NB4 (cell line): ENCODE measurements at regions not wholly inside any gene's neighbourhood (a gene's known extent, or its start where the extent isn't known, plus 50 kb on each side); places are given as distances from the start of the nearest gene placed in this dataset.

Experiments
- DNase-seq: peaks from one replicate; pipeline ENCODE4 v3.0.0; 2010; ENCODE audit warnings: low read depth
- H3K4me3 ChIP-seq: one replicate; pipeline ENCODE4 v1.5.1; 2011; ENCODE audit warnings: mild to moderate bottlenecking, low read depth, low read length, moderate library complexity
- MYC ChIP-seq: IDR thresholded peaks from 2 replicates; pipeline ENCODE4 v1.6.1; 2011; ENCODE audit warnings: low read depth, low read length
- POLR2A ChIP-seq: IDR thresholded peaks from 2 replicates; pipeline ENCODE4 v1.6.1; 2011; ENCODE audit warnings: mild to moderate bottlenecking; ENCODE audit not compliant: insufficient read length; ENCODE audit errors: extremely low read depth
- TF ChIP-seq, protein P1 (sequence below): IDR thresholded peaks from one replicate; pipeline ENCODE4 v1.5.1; 2012; ENCODE audit warnings: low read depth, low read length
- TF ChIP-seq, protein P2 (sequence below): IDR thresholded peaks from 2 replicates; pipeline ENCODE4 v1.6.1; 2011; ENCODE audit warnings: low read depth, low read length

DNA sequence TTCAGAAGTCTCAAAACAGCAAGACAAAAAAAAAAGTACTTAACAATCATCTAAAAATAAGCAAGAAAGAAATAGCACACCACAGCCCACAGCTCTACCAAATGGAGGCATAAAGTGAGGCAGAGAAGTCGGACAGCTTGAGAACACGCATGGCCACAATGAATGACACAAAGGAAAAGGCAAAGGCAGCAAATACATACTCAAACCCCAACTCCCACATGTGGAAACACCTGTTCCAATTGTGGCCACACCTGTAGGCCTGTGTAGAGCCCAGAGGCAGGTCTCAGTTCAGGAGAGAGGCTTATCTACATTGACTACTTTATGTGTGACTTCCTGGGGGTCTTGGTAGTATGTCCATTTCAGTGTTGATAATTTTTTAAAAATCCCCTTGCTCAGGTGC is 543.5 kb downstream of the LMO4 start:
- no peak for DNase-seq
- no peak overlapping the region for H3K4me3 ChIP-seq
- TF ChIP-seq POLR2A (no peak), MYC (no peak)
- TF ChIP-seq, protein P1, sequence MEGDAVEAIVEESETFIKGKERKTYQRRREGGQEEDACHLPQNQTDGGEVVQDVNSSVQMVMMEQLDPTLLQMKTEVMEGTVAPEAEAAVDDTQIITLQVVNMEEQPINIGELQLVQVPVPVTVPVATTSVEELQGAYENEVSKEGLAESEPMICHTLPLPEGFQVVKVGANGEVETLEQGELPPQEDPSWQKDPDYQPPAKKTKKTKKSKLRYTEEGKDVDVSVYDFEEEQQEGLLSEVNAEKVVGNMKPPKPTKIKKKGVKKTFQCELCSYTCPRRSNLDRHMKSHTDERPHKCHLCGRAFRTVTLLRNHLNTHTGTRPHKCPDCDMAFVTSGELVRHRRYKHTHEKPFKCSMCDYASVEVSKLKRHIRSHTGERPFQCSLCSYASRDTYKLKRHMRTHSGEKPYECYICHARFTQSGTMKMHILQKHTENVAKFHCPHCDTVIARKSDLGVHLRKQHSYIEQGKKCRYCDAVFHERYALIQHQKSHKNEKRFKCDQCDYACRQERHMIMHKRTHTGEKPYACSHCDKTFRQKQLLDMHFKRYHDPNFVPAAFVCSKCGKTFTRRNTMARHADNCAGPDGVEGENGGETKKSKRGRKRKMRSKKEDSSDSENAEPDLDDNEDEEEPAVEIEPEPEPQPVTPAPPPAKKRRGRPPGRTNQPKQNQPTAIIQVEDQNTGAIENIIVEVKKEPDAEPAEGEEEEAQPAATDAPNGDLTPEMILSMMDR: no peak
- TF ChIP-seq, protein P2, sequence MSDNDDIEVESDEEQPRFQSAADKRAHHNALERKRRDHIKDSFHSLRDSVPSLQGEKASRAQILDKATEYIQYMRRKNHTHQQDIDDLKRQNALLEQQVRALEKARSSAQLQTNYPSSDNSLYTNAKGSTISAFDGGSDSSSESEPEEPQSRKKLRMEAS: no peak

DNA sequence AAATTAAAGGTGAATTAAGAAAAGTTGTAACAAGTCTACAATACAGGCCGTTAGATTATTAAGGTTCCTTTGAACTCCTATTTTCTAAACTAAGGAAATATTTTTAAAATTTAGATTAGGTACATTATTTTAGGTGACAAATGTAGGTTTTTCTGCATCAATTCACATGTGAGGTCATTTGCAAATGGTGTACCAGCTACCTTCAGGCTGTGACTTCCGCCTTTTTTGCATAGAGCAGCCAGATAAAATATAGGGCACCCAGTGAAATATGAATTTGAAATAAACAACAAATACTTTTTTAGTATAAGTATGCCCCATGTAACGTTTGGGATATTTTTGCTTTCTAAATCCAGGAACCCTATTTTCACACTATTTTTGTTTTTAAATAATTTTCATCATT is 544.0 kb downstream of the LMO4 start:
- TF ChIP-seq, protein P2: no peak
- TF ChIP-seq, protein P1: no peak
- no peak for TF ChIP-seq MYC
- no peak for TF ChIP-seq POLR2A
- H3K4me3 ChIP-seq: no peak overlapping the region
- DNase-seq: no peak

DNA sequence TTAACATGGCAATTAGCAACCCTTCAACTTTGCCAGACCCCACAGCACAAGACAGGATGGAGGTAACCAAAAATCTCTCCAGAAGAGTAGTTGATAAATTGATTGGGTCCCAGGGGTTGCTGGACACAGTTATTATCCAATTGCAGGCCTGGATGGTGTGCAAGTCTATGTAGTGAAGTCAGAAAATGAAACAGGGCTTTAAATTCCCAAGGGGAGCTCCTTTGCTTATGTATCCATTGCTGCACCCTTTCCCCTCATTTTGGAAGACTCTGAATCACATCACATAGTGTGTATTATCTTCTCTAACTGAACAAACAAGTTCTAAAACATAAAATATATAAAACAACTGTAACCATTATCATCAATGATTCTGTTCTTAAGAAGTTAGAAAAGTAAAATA is 550.2 kb downstream of the LMO4 start:
- H3K4me3 ChIP-seq: no peak overlapping the region
- TF ChIP-seq, protein P2: no peak
- TF ChIP-seq, protein P1: no peak
- TF ChIP-seq POLR2A: no peak
- no peak for TF ChIP-seq MYC
- no peak for DNase-seq

DNA sequence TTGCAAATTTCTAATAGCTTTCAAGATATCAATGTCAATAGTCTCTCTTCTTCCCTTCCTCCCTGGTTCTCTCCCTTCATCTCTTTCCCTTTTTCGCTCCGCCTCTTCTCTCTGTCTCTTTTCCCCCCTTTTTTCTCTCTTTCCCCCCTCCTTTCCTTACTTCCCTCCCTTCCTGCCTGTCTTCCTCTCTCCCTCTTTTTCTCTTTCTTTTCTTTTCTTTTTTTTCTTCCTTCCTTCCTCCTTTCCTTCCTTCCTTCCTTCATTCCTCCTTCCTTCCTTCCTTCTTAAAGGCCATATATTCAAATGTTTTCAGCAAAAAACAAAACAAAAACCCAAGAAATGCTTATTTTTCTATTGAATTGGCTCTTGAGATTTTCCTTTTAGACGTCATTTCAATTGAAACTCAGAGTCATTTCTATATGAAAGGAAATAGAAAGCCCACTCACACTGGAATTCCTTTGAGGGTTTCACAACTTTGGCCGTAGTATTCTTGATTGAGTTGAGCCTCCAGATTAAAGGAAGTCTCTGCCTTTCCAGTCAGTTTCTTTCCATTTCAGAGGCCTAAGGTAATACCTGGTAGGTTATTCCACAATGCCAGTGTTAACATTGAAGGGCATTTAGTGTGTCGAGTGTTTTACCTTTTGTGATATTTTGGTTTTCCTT is 551.5 kb downstream of the LMO4 start:
- TF ChIP-seq, protein P2: no peak
- TF ChIP-seq POLR2A (no peak), MYC (no peak)
- TF ChIP-seq, protein P1: no peak
- H3K4me3 ChIP-seq: no peak overlapping the region
- DNase-seq: no peak

DNA sequence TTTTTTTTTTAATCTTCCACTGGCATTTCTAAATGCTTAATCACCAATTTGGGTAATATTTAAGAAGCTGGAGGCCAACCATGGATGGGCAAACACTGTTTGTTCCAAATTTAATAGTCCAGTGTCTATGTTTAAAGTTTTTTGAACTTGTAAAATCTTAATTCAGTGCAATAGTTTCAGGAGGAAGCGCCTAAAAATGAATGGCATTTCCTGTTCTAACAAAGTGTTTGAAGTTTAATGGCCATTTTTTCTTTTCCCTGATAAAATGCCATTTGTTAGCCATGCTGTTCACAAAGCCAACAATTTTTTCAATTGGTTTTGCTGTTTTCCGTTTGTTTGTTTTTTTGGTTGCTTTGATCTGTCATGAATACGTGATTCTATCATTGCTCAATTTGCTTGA is 552.1 kb downstream of the LMO4 start:
- no peak overlapping the region for H3K4me3 ChIP-seq
- no peak for DNase-seq
- TF ChIP-seq MYC (no peak), POLR2A (no peak)
- TF ChIP-seq, protein P2: no peak
- TF ChIP-seq, protein P1: no peak
